HCT116 (cell line): ENCODE measurements at regions not wholly inside any gene's neighbourhood (a gene's known extent, or its start where the extent isn't known, plus 50 kb on each side); places are given as distances from the start of the nearest gene placed in this dataset.

ENCODE experiments used
- ATAC-seq: fragments of 200-7000 bp; cut with Tn5 transposase; 2 replicates; pipeline ENCODE4 v1.9.1; 2020; ENCODE audit warnings: mild to moderate bottlenecking, moderate library complexity
- BruUV-seq: library from RNA; stranded (reverse); fragments of 400-500 nt; replicated peaks from 2 replicates; lab custom pipeline; 2021; lab: Mats Ljungman, UMichigan
- CTCF ChIA-PET: fragments of 300-600 bp; sonication (Branson Sonifier 250); formaldehyde crosslinking; loops from one replicate; lab custom pipeline; 2021; ENCODE audit warnings: antibody characterized with exemption; lab: Charles Lee
- POLR2A ChIA-PET: fragments of 300-600, 350-600 bp; sonication (Branson Sonifier 250); formaldehyde crosslinking; loops from one replicate; lab custom pipeline; 2021; ENCODE audit warnings: antibody characterized with exemption; lab: Charles Lee
- RAD21 ChIA-PET, 2 experiments: fragments of 300-600 bp; sonication (Branson Sonifier 250); formaldehyde crosslinking; loops; one replicate each; lab custom pipeline; 2023; ENCODE audit warnings: low total read pairs in 2 of 2; ENCODE audit not compliant: uncharacterized antibody in 2 of 2, unreplicated experiment in 2 of 2, low non-redundant PET in 1 of 2; lab: Charles Lee
- DNase-seq: peaks from one replicate; pipeline ENCODE4 v3.0.0-alpha.2; 2010; ENCODE audit warnings: low read depth, low spot score
- H2AFZ ChIP-seq: fragments of 200-600 bp; shearing (Covaris generic), sonication (generic); 2 replicates; pipeline ENCODE4 v1.6.1; 2017; ENCODE audit warnings: low read depth, mixed run types, mixed read lengths, antibody characterized with exemption, low read length; ENCODE audit not compliant: poor library complexity, severe bottlenecking
- H3K27ac ChIP-seq: 2 replicates; pipeline ENCODE4 v1.5.1; 2012; ENCODE audit warnings: low read depth, low read length
- H3K27me3 ChIP-seq: fragments of 200-600 bp; sonication (generic); 2 replicates; pipeline ENCODE4 v1.6.1; 2016; ENCODE audit warnings: mixed run types, low read length, mixed read lengths; ENCODE audit not compliant: insufficient read depth
- H3K36me3 ChIP-seq, 2 experiments: fragments of 200-500 bp in 1 of 2; fragments of 200-600 bp in 1 of 2; sonication (Bioruptor generic) in 1 of 2; sonication (generic) in 1 of 2; 2 replicates each; pipeline versions ENCODE4 v1.5.1 to v1.6.1; 2014 to 2016; ENCODE audit warnings: low read length in 2 of 2, inconsistent platforms in 1 of 2, mixed read lengths in 1 of 2, mixed run types in 1 of 2; ENCODE audit not compliant: insufficient read depth in 2 of 2, control insufficient read depth in 1 of 2
- H3K4me1 ChIP-seq, 2 experiments: fragments of 200-600 bp in 1 of 2; sonication (generic) in 1 of 2; 2 replicates each; pipeline versions ENCODE4 v1.5.1 to v1.6.1; 2012 to 2017; ENCODE audit warnings: low read length in 2 of 2, inconsistent platforms in 1 of 2, mild to moderate bottlenecking in 1 of 2, mixed read lengths in 1 of 2, mixed run types in 1 of 2, moderate library complexity in 1 of 2; ENCODE audit not compliant: insufficient read depth in 2 of 2, control insufficient read depth in 1 of 2
- H3K4me2 ChIP-seq: fragments of 200-600 bp; sonication (generic); 2 replicates; pipeline ENCODE4 v1.6.1; 2017; ENCODE audit warnings: mixed run types, low read length, mixed read lengths
- H3K4me3 ChIP-seq, 2 experiments: fragments of 200-600 bp in 1 of 2; sonication (generic) in 1 of 2; replicated peaks in 1 of 2; 2 replicates each; pipeline ENCODE4 v1.5.1; 2011 to 2016; ENCODE audit warnings: low read length in 2 of 2, control low read depth in 1 of 2, low read depth in 1 of 2, mild to moderate bottlenecking in 1 of 2, mixed read lengths in 1 of 2, mixed run types in 1 of 2
- H3K79me2 ChIP-seq: fragments of 200-600 bp; sonication (generic); 2 replicates; pipeline ENCODE4 v1.6.1; 2017; ENCODE audit warnings: mild to moderate bottlenecking, mixed run types, low read length, moderate library complexity, mixed read lengths; ENCODE audit not compliant: insufficient read depth
- H3K9ac ChIP-seq: fragments of 200-600 bp; sonication (generic); 2 replicates; pipeline ENCODE4 v1.6.1; 2016; ENCODE audit warnings: low read length, mixed read lengths
- H3K9me2 ChIP-seq: fragments of 200-600 bp; sonication (generic), shearing (Covaris generic); 2 replicates; pipeline ENCODE4 v1.6.1; 2017; ENCODE audit warnings: mixed run types, mild to moderate bottlenecking, moderate library complexity; ENCODE audit not compliant: insufficient read depth
- H3K9me3 ChIP-seq, 2 experiments: fragments of 200-500 bp in 1 of 2; fragments of 200-600 bp in 1 of 2; sonication (Bioruptor generic) in 1 of 2; sonication (generic) in 1 of 2; 2 replicates each; pipeline ENCODE4 v1.6.1; 2014 to 2017; ENCODE audit warnings: low read length in 2 of 2, mixed read lengths in 2 of 2, inconsistent platforms in 1 of 2, low read depth in 1 of 2, mild to moderate bottlenecking in 1 of 2, mixed run types in 1 of 2, moderate library complexity in 1 of 2; ENCODE audit not compliant: control insufficient read depth in 1 of 2, insufficient read depth in 1 of 2
- H4K20me1 ChIP-seq: fragments of 200-600 bp; sonication (generic), shearing (Covaris generic); 2 replicates; pipeline ENCODE4 v1.6.1; 2017; ENCODE audit warnings: mixed run types, mild to moderate bottlenecking, moderate library complexity; ENCODE audit not compliant: insufficient read depth
- CBX3 ChIP-seq: IDR thresholded peaks from 2 replicates; pipeline ENCODE4 v1.6.1; 2012; ENCODE audit warnings: low read depth
- EGR1 ChIP-seq: IDR thresholded peaks from 2 replicates; pipeline ENCODE4 v1.6.1; 2012; ENCODE audit warnings: low read depth
- ELF1 ChIP-seq: IDR thresholded peaks from 2 replicates; pipeline ENCODE4 v1.6.1; 2012; ENCODE audit warnings: low read depth, borderline replicate concordance
- POLR2AphosphoS5 ChIP-seq: IDR thresholded peaks from 2 replicates; pipeline ENCODE4 v1.6.1; 2011; ENCODE audit warnings: mild to moderate bottlenecking, low read depth, low read length, moderate library complexity
- SIN3A ChIP-seq: IDR thresholded peaks from 2 replicates; pipeline ENCODE4 v1.6.1; 2012; ENCODE audit warnings: low read depth
- SP1 ChIP-seq: IDR thresholded peaks from 2 replicates; pipeline ENCODE4 v1.6.1; 2012; ENCODE audit warnings: low read depth
- SRF ChIP-seq: IDR thresholded peaks from 2 replicates; pipeline ENCODE4 v1.6.1; 2012; ENCODE audit warnings: low read depth
- TCF7L2 ChIP-seq: IDR thresholded peaks from 2 replicates; pipeline ENCODE4 v1.7.0; 2011; ENCODE audit warnings: borderline replicate concordance, inconsistent platforms; ENCODE audit not compliant: insufficient read depth, insufficient read length; ENCODE audit errors: extremely low read depth
- intact Hi-C: fragments of 100-400 bp; cut with micrococcal nuclease; formaldehyde crosslinking; loops from 2 replicates; pipeline ENCODE4 v1.10.0; 2022
- TF ChIP-seq, protein P1 (sequence below): IDR thresholded peaks from 2 replicates; pipeline ENCODE4 v1.6.1; 2012
- TF ChIP-seq, protein P2 (sequence below), 3 experiments: fragments of 200-600 bp in 1 of 3; sonication (generic) in 1 of 3; IDR thresholded peaks in 2 of 3; conservative IDR thresholded peaks in 1 of 3; 2 replicates each; pipeline ENCODE4 v1.5.1; 2012 to 2017; ENCODE audit warnings: low read depth in 2 of 3, low read length in 2 of 3, antibody characterized with exemption in 1 of 3, borderline replicate concordance in 1 of 3, control low read depth in 1 of 3, mild to moderate bottlenecking in 1 of 3, mixed read lengths in 1 of 3, mixed run types in 1 of 3, moderate library complexity in 1 of 3; ENCODE audit not compliant: insufficient read depth in 1 of 3
- TF ChIP-seq, protein P3 (sequence below): IDR thresholded peaks from 2 replicates; pipeline ENCODE4 v1.6.1; 2011; ENCODE audit warnings: mild to moderate bottlenecking, low read length, moderate library complexity; ENCODE audit not compliant: insufficient replicate concordance; ENCODE audit errors: extremely low read depth
- TF ChIP-seq, protein P4 (sequence below): IDR thresholded peaks from 2 replicates; pipeline ENCODE4 v1.6.1; 2012; ENCODE audit warnings: low read depth

GRCh38 chr1:98374098-98374497 is 287.4 kb upstream of the SNX7 start:
- BruUV-seq, result no TSS peak
- Histone ChIP-seq H2AFZ (no peak overlapping the region), H4K20me1 (no peaks in the 10 kb centered on the region), H3K36me3 (no peaks in the 10 kb centered on the region), H3K4me2 (no peak overlapping the region), H3K9me3 (no peaks in the 10 kb centered on the region), H3K79me2 (no peaks in the 10 kb centered on the region), H3K27me3 (no peaks in the 10 kb centered on the region), H3K9me2 (no peaks in the 10 kb centered on the region), H3K4me3 (no peak overlapping the region), H3K4me1 (no peaks in the 10 kb centered on the region), H3K9ac (no peak overlapping the region), H3K27ac (no peak overlapping the region)
- POLR2A ChIA-PET, result no interaction called here
- CTCF ChIA-PET, result no interaction called here
- RAD21 ChIA-PET, result no interaction called here
- ATAC-seq (no peak), DNase-seq (no peak)
- intact Hi-C loops, result no loop called here
- TF ChIP-seq SIN3A, result no peak
- TF ChIP-seq TCF7L2, result no peak
- TF ChIP-seq SP1, result no peak
- TF ChIP-seq CBX3, result no peak
- no peak for TF ChIP-seq EGR1
- no peak for TF ChIP-seq ELF1

- H3K9ac ChIP-seq, result no peak overlapping the region
- H3K9me2 ChIP-seq, result no peaks in the 10 kb centered on the region
- no peak overlapping the region for H2AFZ ChIP-seq
- H3K4me2 ChIP-seq, result no peak overlapping the region
- no peaks in the 10 kb centered on the region for H3K4me1 ChIP-seq
- no peak overlapping the region for H3K27ac ChIP-seq
- no peaks in the 10 kb centered on the region for H4K20me1 ChIP-seq
- POLR2A ChIA-PET, result no interaction called here
- no peaks in the 10 kb centered on the region for H3K79me2 ChIP-seq
- CTCF ChIA-PET, result no interaction called here
- no peak overlapping the region for H3K4me3 ChIP-seq
- no TSS peak for BruUV-seq
- intact Hi-C loops, result no loop called here
- H3K36me3 ChIP-seq, result no peaks in the 10 kb centered on the region
- ATAC-seq, result no peak
- no peaks in the 10 kb centered on the region for H3K27me3 ChIP-seq
- H3K9me3 ChIP-seq, result no peaks in the 10 kb centered on the region
- no peak for DNase-seq
- RAD21 ChIA-PET, result no interaction called here
- TF ChIP-seq, protein P1, sequence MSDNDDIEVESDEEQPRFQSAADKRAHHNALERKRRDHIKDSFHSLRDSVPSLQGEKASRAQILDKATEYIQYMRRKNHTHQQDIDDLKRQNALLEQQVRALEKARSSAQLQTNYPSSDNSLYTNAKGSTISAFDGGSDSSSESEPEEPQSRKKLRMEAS, result no peak
- TF ChIP-seq, protein P2, sequence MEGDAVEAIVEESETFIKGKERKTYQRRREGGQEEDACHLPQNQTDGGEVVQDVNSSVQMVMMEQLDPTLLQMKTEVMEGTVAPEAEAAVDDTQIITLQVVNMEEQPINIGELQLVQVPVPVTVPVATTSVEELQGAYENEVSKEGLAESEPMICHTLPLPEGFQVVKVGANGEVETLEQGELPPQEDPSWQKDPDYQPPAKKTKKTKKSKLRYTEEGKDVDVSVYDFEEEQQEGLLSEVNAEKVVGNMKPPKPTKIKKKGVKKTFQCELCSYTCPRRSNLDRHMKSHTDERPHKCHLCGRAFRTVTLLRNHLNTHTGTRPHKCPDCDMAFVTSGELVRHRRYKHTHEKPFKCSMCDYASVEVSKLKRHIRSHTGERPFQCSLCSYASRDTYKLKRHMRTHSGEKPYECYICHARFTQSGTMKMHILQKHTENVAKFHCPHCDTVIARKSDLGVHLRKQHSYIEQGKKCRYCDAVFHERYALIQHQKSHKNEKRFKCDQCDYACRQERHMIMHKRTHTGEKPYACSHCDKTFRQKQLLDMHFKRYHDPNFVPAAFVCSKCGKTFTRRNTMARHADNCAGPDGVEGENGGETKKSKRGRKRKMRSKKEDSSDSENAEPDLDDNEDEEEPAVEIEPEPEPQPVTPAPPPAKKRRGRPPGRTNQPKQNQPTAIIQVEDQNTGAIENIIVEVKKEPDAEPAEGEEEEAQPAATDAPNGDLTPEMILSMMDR (IDR thresholded peaks at IDR 0.05 in 2 of 3, conservative IDR thresholded peaks at IDR 0.05 in 1 of 3; ENCODE audit: borderline replicate concordance in 1 of 3, insufficient read depth in 1 of 3, low read depth in 2 of 3, low read length in 2 of 3), result no peak
- no peak for TF ChIP-seq SIN3A
- TF ChIP-seq SRF, result no peak
- no peak for TF ChIP-seq ELF1
- TF ChIP-seq TCF7L2, result no peak
- TF ChIP-seq POLR2AphosphoS5, result no peak
- TF ChIP-seq, protein P3, sequence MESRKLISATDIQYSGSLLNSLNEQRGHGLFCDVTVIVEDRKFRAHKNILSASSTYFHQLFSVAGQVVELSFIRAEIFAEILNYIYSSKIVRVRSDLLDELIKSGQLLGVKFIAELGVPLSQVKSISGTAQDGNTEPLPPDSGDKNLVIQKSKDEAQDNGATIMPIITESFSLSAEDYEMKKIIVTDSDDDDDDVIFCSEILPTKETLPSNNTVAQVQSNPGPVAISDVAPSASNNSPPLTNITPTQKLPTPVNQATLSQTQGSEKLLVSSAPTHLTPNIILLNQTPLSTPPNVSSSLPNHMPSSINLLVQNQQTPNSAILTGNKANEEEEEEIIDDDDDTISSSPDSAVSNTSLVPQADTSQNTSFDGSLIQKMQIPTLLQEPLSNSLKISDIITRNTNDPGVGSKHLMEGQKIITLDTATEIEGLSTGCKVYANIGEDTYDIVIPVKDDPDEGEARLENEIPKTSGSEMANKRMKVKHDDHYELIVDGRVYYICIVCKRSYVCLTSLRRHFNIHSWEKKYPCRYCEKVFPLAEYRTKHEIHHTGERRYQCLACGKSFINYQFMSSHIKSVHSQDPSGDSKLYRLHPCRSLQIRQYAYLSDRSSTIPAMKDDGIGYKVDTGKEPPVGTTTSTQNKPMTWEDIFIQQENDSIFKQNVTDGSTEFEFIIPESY, result no peak
- TF ChIP-seq SP1, result no peak
- no peak for TF ChIP-seq EGR1
- TF ChIP-seq, protein P4, sequence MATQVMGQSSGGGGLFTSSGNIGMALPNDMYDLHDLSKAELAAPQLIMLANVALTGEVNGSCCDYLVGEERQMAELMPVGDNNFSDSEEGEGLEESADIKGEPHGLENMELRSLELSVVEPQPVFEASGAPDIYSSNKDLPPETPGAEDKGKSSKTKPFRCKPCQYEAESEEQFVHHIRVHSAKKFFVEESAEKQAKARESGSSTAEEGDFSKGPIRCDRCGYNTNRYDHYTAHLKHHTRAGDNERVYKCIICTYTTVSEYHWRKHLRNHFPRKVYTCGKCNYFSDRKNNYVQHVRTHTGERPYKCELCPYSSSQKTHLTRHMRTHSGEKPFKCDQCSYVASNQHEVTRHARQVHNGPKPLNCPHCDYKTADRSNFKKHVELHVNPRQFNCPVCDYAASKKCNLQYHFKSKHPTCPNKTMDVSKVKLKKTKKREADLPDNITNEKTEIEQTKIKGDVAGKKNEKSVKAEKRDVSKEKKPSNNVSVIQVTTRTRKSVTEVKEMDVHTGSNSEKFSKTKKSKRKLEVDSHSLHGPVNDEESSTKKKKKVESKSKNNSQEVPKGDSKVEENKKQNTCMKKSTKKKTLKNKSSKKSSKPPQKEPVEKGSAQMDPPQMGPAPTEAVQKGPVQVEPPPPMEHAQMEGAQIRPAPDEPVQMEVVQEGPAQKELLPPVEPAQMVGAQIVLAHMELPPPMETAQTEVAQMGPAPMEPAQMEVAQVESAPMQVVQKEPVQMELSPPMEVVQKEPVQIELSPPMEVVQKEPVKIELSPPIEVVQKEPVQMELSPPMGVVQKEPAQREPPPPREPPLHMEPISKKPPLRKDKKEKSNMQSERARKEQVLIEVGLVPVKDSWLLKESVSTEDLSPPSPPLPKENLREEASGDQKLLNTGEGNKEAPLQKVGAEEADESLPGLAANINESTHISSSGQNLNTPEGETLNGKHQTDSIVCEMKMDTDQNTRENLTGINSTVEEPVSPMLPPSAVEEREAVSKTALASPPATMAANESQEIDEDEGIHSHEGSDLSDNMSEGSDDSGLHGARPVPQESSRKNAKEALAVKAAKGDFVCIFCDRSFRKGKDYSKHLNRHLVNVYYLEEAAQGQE, result no peak
Measured at GRCh38 chr1:98373056-98373455, 288.5 kb upstream of the SNX7 start.
